ENCODE measurements at regions not wholly inside any gene's neighbourhood (a gene's known extent, or its start where the extent isn't known, plus 50 kb on each side); places are given as distances from the start of the nearest gene placed in this dataset.

DNA sequence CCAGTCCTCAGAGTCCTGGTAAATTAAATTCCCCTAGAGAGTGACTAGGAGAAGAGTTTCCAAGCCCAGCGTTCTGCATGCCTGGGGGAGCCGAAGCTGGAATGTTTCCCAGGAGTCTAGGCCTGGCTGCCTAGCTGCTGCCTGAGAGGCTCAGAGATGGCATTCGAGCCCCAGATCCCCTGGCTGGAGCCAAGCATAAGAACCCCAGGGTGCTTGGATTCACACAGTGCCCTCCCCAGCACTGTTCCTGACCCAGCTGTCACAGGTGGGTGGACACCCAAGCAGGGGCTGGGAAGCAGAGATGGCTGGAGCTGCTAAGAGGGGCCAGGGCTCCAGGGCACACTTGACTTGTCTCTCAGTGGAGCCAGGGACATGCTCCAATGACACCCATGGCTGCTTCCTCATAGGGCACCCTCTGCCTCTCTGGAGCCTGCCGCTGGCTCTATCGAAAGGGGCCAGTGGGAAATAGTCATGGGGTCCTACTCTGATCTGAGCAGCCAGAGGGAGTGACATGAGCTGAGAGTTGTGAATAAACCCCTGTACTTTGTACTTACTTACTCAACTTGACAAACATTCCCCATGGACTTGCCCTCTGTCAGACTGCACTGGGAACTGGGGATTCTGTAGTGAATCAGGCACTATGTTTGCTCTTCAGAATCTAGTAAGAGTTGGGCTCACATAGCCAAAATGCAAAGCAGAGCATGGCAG lies 62.6 kb upstream of the XPA start:
- TF ChIP-seq, protein P1, sequence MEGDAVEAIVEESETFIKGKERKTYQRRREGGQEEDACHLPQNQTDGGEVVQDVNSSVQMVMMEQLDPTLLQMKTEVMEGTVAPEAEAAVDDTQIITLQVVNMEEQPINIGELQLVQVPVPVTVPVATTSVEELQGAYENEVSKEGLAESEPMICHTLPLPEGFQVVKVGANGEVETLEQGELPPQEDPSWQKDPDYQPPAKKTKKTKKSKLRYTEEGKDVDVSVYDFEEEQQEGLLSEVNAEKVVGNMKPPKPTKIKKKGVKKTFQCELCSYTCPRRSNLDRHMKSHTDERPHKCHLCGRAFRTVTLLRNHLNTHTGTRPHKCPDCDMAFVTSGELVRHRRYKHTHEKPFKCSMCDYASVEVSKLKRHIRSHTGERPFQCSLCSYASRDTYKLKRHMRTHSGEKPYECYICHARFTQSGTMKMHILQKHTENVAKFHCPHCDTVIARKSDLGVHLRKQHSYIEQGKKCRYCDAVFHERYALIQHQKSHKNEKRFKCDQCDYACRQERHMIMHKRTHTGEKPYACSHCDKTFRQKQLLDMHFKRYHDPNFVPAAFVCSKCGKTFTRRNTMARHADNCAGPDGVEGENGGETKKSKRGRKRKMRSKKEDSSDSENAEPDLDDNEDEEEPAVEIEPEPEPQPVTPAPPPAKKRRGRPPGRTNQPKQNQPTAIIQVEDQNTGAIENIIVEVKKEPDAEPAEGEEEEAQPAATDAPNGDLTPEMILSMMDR (IDR thresholded peaks at IDR 0.05) = no peak
- no peak for TF ChIP-seq POLR2A (IDR thresholded peaks at IDR 0.05)
